ENCODE measurements at regions not wholly inside any gene's neighbourhood (a gene's known extent, or its start where the extent isn't known, plus 50 kb on each side); places are given as distances from the start of the nearest gene placed in this dataset.

DNA sequence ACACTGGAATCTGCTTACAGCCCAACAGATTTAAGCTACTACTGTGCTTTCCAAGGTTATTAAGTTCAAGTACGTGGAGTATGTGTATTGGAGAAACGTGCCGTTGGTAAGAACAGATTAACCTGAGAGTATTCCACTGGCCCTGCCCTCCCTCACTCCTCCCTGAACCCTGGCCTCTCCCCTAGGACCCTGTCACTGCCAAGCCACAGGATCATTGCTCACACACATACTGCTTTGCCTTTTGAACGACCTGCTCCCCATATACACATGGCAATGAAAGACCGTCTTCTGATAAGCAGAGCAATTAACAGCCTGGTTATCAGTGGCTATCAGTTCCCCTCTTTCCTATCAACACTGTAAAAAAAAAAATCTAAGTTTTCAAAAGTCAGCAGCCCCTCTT, 458.9 kb upstream of the DYNLRB2 start:
- no peak for DNase-seq (ENCODE audit: low read depth)

DNA sequence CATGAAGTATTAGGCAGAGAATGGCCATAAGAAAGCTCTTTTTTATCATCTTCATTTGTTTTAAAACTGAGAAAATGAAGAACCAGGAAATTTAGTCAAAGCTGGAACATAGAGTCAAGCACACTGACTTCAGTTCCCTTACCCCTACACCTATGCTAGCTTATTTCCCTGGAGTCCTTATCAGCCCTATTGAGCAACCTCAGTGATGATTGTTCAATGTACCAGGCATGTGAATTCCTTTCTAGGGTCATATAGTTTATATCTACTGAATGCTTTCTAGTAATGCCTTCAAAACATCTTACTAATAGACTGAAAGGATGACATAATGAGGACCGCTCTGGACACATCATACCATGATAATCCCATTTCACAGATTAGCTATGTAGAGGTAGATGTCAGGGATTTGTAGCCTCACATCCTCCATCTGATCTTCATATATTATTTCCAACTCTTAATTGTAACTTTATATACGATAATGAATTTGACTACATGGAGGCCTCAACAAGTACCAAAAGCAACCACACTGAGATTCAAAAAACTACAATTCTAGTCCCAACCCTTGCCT, 460.4 kb upstream of the DYNLRB2 start:
- no peak for DNase-seq (ENCODE audit: low read depth)

DNA sequence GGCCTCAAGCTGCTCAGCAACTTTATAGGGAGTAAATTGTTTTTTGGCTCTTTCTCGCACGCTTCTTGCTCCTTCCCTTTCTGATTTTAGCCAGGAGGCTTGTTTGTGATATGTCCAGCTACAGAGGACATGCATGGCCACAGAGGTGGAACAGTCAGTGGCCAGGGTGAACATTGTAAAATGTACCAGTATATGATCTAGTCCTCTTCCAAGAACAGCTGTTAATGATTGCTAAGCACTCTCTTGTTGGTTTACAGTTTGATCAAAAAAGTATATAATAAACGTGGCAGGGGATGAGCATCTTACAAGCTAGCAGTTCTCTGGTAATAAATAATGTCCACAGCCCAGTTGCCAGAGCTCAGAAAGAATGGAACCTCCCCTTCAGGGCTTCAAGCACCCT, 461.7 kb upstream of the DYNLRB2 start:
- DNase-seq (ENCODE audit: low read depth), result no peak

DNA sequence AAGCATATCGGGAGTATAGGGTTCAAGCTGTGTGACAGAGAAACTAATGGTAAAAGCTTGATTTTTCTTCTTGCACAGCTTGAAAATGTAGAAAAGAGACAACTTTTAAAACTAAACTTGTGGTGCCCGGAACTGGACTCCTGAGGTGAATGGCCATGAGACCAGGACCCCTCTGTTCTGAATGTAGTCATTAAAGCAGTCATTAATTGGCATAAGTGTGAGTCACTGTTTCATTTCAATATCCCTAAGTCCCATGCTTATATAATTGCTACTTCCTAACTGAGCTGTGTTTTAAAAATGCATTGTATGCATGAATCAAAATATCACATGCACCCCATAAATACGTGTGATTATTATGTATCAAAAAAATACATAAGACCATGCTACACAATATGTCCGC, 463.1 kb upstream of the DYNLRB2 start:
- no peak for DNase-seq (ENCODE audit: low read depth)

DNA sequence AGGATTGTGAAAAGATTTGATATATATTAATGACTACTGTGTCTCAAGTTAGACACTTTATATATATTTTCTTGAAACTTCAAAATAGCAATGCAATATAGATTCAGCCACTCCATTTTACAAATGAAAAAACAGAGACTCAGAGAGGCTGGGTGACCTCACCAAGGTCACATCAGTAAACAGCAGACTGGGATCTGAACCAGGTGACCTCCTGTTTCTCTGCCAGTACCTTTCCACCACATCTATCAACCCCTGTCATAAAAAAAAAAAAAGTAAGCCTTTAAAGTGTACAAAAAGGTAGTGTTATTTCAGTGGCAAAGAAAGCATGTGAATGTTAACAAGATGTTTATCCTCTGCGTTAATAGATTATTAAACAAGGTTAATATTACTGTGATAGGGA, 466.5 kb upstream of the DYNLRB2 start:
- DNase-seq (ENCODE audit: low read depth), result no peak

DNA sequence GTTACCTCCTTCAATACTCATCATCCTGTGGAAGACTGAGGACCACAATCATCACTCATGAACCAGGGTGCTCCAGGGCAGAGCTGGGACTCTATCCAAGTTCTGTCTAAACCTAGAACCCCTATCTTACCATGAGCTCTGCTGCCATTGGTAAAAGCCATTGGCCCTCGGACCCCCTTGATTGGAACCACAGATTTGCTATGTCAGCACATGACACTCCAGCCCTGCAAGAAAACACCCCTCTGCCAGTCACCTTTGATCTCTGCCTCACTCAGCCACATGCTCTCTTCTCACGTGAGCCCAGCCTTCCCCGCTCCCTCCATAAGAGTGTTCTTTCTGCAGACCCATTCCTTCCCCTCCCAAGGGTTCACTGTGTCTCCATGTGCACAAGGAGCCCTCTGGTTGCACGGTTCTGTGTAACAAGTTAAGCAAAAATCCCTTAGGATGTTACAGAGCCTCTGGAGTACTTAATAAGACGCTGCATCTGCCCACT, 468.8 kb upstream of the DYNLRB2 start:
- DNase-seq (ENCODE audit: low read depth), result no peak

DNA sequence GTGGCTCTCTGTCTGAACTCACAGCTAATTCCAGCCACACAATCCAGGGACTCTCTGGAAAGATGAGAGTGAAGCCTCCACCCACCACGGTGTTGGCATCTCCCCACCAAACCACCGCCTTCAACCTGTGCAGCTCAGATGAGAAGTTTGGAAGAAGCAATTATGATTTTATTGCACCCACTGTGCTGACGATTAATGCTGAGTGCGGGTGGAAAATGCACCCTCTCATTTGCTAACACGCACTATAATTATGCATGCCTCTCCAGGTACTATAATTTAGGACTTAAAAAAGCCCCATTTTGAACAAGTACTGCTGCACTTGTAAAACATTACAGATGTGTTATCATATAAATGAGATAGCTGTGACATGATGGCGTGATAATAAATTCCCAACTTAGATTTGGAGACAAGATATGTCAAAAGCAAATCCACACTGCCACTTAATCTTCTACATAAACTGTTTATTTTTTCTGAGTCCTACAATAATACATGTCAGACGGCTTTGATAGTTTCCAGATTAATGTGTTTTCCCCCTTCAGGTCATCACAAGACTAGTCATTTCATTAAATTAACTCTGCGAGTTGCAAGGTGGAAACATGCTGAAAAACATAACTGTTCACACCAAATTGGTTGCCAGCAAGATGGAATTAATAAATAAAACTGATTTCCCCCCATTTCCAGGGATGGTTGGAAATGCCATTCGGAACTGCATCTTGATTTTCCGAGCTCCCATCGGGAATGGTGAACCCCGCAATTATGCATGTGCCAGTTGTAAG, 466.5 kb upstream of the MAF start:
- no peak for DNase-seq (ENCODE audit: low read depth)

DNA sequence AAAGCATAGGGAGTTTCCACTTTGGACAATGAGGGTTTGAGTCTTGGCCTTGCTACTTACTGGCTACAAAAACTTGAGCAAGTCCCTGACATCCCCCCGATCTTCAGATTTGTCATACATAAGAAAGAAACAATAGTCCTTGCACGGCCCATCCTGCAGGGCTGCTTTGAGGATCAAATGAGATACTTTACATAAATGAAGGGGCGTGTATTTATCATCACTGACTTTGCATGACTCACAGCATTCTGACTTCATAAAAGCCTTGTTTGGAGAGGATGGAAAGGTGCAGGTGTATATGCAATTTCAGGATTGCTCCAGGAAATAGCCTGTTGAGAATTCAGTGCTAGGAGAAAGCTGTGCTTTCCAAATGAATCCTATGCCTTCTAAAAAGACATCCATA, 465.0 kb upstream of the MAF start:
- DNase-seq (ENCODE audit: low read depth), result no peak

DNA sequence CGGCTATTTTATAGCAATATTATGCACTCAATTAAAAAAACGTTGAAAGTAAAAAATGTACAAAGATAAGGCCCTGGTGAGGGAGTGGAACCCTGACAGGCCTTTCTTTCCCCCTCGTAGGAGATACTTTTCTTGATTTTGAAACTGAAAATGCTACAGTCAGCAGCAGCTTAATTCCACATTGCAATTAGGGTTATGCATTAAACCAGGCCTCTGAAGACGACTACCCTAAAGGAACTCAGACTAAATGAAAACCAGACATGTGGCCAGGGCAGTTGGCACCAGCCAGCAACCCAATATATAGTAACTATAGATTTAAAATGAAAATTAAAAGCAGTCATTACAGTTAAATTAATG, 463.2 kb upstream of the MAF start:
- no peak for DNase-seq (ENCODE audit: low read depth)

DNA sequence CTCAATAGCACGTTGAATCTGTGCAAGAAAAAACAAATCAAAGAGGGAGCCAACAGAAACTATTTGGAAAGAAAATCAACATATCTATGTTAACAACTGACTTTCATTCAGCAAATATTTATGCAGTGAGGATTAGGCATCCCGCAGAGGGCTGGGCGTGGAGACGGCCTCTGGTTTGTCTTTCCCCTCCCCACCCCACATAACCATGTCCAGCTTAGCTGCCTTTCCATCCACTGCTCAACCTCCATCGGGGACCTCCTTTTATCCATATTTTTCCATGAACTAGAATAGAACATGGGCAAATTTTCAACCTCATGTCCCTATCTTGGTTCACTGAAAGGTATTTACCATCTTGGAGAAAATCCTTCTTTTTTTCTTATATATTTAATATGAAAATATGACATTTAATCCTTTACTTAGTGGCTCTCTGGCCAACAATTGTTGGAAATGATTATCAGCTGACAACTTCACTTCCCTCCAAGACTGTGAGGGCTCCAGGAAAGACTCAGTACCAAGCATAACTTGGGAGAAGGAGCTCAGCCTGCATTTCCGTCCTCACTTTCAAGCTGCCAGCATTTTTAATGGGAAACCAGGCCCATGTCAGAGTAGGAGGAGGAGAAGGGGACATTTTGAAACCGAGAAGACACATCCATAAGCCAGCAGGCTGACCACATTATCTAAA, 462.6 kb upstream of the MAF start:
- DNase-seq (ENCODE audit: low read depth), result no peak

DNA sequence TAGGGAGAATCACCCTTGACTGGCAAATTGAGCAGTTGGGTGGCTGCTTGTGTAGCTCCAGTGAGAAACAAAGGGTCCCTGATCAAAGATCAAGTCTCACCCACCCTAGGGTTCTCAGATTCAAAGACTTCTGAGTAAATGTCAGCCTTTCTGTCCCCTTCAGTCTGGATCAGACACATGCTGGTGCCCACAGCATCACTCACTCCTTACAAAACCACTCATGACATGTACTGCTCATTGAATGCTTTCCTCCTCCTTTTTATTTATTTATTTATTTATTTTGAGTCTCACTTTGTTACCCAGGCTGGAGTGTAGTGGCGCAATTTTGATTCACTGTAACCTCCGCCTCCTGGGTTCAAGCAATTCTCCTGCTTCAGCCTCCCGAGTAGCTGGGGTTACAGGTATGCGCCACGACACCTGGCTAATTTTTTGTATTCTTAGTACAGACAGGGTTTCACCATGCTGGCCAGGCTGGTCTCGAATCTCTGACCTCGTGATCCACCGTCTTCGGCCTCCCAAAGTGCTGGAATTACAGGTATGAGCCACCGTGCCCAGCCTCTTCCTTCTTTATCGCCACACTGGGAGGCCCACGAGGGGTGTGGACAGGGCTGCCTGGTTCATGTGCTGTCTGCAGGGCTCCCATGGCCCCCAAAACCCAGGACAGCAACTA, 462.0 kb upstream of the MAF start:
- DNase-seq (ENCODE audit: low read depth), result no peak

DNA sequence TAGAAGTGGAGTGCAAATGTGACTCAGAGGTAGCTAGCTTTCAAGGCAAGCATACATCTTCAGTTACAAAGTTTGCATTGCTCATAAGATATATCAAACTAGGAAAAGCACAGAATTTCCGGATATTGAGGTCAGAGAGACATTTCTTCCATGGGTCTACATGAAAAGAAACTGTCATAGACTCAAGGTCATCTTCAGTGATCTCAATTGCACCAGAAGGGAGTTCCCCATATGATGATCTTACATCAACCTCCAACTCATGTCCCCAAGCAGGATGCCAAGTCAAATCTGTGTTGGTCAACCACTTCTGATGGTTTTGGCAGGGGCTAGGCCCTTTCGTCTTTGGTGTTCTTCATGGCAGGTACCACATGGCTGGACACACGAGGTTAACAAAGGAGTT, 459.9 kb upstream of the MAF start:
- no peak for DNase-seq (ENCODE audit: low read depth)

DNA sequence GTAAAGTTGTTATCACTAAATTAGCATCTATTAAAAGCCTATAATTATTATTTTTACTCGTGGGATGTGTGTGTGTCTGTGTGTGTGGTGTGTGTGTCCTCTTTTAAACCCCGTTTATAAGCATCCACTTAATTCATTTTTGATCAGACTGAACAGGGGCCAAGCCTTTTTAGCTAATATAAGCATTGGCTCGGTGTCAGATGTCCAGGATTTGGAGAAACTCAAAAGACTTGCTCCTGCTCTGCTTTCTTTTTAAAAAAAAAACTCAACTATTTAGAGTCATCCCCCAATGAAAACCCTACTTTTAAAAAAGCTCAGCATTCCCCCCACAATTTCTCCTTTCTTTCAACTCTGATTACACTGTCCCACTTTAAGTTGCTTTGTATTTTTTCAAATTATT, 459.3 kb upstream of the MAF start:
- DNase-seq (ENCODE audit: low read depth), result no peak

DNA sequence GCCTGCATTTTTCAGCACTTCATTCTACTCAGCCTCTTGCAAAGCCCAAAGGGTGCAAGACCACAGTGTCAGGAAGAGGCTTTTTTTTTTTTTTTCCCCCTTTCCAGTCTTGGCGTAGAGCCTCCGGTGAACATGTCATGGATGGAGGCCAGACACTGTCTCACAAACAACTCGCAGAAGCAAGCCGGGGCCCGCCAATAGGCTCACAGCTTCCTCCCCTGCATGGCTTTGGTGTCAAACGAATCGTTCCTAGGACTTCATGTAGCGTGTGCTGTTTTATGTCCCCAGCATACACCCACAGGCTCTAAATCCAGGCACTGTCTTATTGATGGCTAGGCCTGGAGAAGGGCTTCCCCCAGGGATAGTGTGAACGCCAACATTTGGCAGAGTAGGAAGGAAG, 457.7 kb upstream of the MAF start:
- peak; percentile 51 for DNase-seq (ENCODE audit: low read depth)

DNA sequence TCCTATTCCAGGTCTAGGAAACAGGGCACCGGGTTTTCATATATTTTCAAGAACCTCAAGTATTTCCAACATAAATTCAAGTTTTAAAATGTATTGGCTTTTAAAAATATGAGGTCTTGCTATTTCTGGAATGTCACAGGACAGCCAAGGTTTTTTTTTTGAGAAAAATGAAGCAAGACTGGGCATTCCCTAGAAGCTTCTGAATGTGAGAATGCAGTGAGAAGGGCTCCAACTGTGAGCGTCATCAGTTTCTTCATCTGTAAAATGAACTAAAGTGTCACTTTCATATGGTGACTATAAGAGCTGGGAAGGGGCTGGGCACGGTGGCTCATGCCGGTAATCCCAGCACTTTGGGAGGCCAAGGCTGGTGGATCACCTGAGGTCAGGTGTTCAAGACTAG, 455.8 kb upstream of the MAF start:
- no peak for DNase-seq (ENCODE audit: low read depth)

DNA sequence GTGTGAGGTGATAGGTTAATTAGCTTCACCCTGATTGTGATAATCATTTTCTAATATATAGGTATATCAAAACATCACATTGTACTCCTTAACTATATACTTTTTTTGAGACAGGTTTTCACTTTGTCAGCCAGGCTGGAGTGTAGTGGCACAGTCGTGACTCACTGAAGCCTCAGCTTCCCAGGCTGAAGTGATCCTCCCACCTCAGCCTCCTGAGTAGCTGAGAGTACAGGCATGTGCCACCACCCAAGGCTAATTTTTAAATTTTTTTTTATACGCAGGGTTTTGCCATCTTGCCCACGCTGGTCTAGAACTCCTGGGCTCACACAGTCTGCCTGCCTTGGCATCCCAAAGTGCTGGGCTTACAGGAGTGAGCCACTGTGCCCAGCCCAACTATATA, 455.3 kb upstream of the MAF start:
- no peak for DNase-seq (ENCODE audit: low read depth)

DNA sequence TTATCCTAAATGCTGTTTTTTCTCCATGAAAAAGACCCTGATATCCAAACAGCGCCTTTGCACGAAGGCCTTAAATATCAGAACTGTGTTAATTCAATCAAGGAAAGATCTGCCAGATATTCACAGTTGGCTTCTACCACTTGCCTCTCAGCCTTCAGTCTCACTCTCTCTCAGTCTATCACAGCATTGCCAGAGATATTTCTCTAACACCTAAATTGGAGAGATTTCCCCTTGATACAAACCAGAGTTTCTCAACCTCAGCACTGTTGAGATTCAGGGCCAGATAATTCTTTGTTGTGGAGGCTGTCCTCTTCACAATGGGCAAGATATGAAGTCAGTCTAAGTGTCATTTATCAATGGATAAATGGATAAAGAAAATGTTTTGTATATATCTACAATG, 454.1 kb upstream of the MAF start:
- DNase-seq (ENCODE audit: low read depth), result no peak

DNA sequence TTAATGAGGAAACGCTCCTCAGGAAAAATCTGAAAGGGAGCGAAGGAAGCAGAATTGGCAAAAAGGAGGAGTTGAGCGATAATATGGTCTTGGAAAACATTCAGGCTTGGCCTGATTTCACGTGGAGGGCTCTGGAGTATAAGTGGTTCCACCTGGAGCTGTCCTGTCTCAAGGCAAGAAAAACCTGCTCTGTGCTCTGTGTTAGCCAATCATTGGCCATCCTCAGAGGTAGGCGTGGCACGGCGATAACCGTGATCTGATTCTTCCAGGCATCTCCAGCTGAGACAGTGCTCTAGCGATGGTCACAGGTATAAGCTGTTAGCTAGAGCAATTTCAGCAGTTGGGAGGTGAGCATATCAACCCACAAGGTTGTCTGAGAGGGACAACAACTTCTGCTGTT, 450.5 kb upstream of the MAF start:
- DNase-seq (ENCODE audit: low read depth), result no peak

DNA sequence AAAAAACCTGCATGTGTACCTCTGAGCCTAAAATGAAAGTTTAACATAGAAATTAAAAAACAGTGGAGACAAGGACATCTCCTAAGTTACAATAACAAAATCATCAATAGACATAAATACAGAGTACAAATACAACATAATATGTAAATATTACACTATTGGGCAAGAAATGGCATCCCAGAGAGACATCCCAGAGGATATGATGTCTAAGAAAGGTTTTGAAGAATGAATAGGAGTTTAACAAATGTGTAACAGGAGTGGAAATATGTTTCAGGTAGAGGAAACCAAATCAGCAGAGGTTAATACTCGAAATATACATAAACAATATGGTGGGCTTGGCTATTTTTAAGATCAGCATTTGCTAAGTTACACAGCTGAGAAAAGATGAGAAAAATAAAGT, 447.7 kb upstream of the MAF start:
- no peak for DNase-seq (ENCODE audit: low read depth)

DNA sequence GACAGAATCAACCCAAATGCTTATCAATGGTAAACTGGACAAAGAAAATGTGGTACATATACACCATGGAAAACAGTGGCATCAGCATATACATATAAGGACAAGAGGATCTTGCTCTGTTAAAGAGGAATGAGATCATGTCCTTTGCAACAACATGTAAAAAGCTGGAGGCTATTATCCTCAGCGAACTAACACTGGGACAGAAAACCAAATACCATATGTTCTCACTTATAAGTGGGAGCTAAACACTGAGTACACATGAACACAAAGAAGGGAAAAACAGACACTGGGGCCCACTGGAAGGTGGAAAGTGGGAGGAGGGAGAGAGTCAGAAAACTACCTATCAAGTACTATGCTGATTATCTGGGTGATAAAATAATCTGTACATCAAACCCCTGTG, 447.3 kb upstream of the MAF start:
- no peak for DNase-seq (ENCODE audit: low read depth)

DNA sequence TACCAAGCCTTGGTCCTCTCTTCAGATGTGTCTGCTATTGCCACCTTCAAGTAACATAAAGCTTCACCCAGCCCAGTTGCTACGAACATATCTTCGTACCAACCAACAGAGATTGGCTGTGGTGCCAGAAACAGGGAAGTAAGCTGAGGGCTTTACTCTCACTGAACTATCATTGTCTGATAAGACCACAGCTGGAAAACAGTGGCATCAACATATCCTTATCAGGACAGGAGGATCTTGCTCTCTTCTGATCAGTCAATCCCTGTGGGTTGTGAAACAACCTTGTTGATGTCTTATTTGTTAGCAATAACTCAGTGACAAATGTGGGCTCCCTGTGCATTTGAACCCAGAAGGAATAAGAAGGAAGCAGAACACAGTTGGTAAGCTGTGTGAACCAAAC, 446.3 kb upstream of the MAF start:
- no peak for DNase-seq (ENCODE audit: low read depth)

DNA sequence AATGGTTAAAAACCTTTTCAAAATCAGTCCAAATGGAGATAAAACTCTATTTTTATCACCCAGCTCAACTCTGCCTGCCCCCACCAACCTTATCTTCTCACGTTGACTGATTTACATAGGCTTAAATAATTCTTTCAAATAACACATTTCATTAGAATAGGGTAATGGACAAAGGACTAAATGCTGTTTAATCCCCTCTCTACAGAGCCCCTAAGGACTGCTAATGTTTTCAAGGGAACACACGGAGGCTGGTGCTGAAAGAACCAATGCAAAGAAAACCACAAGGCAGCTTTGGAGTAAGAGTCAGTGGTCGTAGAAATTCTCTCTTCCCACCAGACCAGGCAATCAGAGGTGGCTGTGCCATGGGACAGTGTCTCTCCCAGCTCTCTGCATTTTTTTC, 445.7 kb upstream of the MAF start:
- DNase-seq (ENCODE audit: low read depth), result no peak

DNA sequence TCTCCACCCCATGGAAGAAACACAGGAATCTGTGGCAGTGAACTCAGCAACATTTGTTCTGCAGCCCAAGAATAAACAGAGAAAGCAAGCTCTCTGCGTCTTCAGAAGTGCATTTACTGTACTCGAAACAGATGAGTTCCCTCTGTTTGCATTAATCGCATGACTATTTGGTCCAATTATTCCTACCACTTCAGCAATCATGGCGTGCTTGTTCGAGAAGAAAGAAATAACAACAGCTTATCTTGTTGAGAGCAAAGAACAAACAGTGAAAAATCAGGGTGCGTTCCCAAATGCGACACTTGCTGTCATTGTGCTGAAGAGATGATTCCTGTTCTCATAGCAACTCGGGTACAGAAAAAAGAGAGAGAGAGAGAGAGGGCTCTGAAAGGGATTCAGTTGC, 445.3 kb upstream of the MAF start:
- DNase-seq (ENCODE audit: low read depth), result no peak

All from forelimb muscle (tissue), 1 donor.